IgD-negative memory B cell (primary cell): ENCODE measurements at regions not wholly inside any gene's neighbourhood (a gene's known extent, or its start where the extent isn't known, plus 50 kb on each side); places are given as distances from the start of the nearest gene placed in this dataset.

ENCODE experiments used
- H3K27ac Mint-ChIP-seq, 3 donors: one replicate each; pipeline ENCODE4 v1.8.0; 2020 to 2022; ENCODE audit warnings: mild to moderate bottlenecking in 3 of 3, mixed read lengths in 3 of 3, moderate library complexity in 1 of 3
- H3K27me3 Mint-ChIP-seq: one replicate; pipeline ENCODE4 v1.8.0; 2021; ENCODE audit warnings: mixed read lengths
- H3K36me3 Mint-ChIP-seq: one replicate; pipeline ENCODE4 v1.8.0; 2020; ENCODE audit warnings: mild to moderate bottlenecking, mixed read lengths
- H3K4me1 Mint-ChIP-seq, 3 donors: one replicate each; pipeline ENCODE4 v1.8.0; 2020 to 2022; ENCODE audit warnings: mixed read lengths in 3 of 3, mild to moderate bottlenecking in 1 of 3
- H3K4me3 Mint-ChIP-seq, 4 donors: one replicate each; pipeline ENCODE4 v1.8.0; 2020 to 2022; ENCODE audit warnings: mild to moderate bottlenecking in 4 of 4, mixed read lengths in 4 of 4, moderate library complexity in 3 of 4
- H3K9me3 Mint-ChIP-seq, 3 donors: one replicate each; pipeline ENCODE4 v1.8.0; 2020 to 2021; ENCODE audit warnings: mixed read lengths in 3 of 3, mild to moderate bottlenecking in 1 of 3

- no peaks in the 10 kb centered on the region for H3K4me1 Mint-ChIP-seq
- H3K36me3 Mint-ChIP-seq, result no peaks in the 10 kb centered on the region
- no peak overlapping the region for H3K27ac Mint-ChIP-seq
- no peaks in the 10 kb centered on the region for H3K27me3 Mint-ChIP-seq
- peaks cover 0 to 4% (median 0%) of the 10 kb centered on the region in 3 donors for H3K9me3 Mint-ChIP-seq
- H3K4me3 Mint-ChIP-seq, result no peak overlapping the region
Observed at GRCh38 chr7:53776323-53776722, 740.9 kb downstream of the POM121L12 start.

- Mint-ChIP-seq H3K36me3 (no peaks in the 10 kb centered on the region), H3K27me3 (no peaks in the 10 kb centered on the region), H3K4me3 (no peak overlapping the region), H3K27ac (no peak overlapping the region), H3K9me3 (peaks cover 5 to 22% (median 8%) of the 10 kb centered on the region in 3 donors), H3K4me1 (no peaks in the 10 kb centered on the region)
Observed at GRCh38 chr7:53789741-53790140, 752.4 kb upstream of the VSTM2A start.

GRCh38 chr7:53794816-53795215, 747.4 kb upstream of the VSTM2A start:
- Mint-ChIP-seq H3K27me3 (no peaks in the 10 kb centered on the region), H3K4me1 (no peaks in the 10 kb centered on the region), H3K9me3 (peaks cover 0 to 11% (median 9%) of the 10 kb centered on the region in 3 donors), H3K4me3 (no peak overlapping the region), H3K27ac (no peak overlapping the region), H3K36me3 (no peaks in the 10 kb centered on the region)

GRCh38 chr7:53800746-53801145, 741.4 kb upstream of the VSTM2A start:
- H3K4me3 Mint-ChIP-seq, result no peak overlapping the region
- H3K9me3 Mint-ChIP-seq, result peaks cover 5 to 6% (median 6%) of the 10 kb centered on the region in 3 donors
- no peak overlapping the region for H3K27ac Mint-ChIP-seq
- no peaks in the 10 kb centered on the region for H3K36me3 Mint-ChIP-seq
- no peaks in the 10 kb centered on the region for H3K4me1 Mint-ChIP-seq
- H3K27me3 Mint-ChIP-seq, result no peaks in the 10 kb centered on the region

- peaks cover 4 to 6% (median 5%) of the 10 kb centered on the region in 3 donors for H3K9me3 Mint-ChIP-seq
- H3K27ac Mint-ChIP-seq, result no peak overlapping the region
- no peaks in the 10 kb centered on the region for H3K36me3 Mint-ChIP-seq
- no peaks in the 10 kb centered on the region for H3K4me1 Mint-ChIP-seq
- no peaks in the 10 kb centered on the region for H3K27me3 Mint-ChIP-seq
- H3K4me3 Mint-ChIP-seq, result no peak overlapping the region
Observed at GRCh38 chr7:53806119-53806518, 736.1 kb upstream of the VSTM2A start.

- no peak overlapping the region for H3K27ac Mint-ChIP-seq
- H3K4me1 Mint-ChIP-seq, result no peaks in the 10 kb centered on the region
- no peaks in the 10 kb centered on the region for H3K27me3 Mint-ChIP-seq
- H3K4me3 Mint-ChIP-seq, result peak overlapping the region in 1 of 4 donors; percentile 71
- H3K36me3 Mint-ChIP-seq, result no peaks in the 10 kb centered on the region
- H3K9me3 Mint-ChIP-seq, result peaks cover 0 to 22% (median 14%) of the 10 kb centered on the region in 3 donors
Observed at GRCh38 chr7:53811555-53812079, 730.6 kb upstream of the VSTM2A start.

GRCh38 chr7:53812135-53812534, 730.0 kb upstream of the VSTM2A start:
- H3K36me3 Mint-ChIP-seq, result no peaks in the 10 kb centered on the region
- H3K27me3 Mint-ChIP-seq, result no peaks in the 10 kb centered on the region
- peaks cover 0 to 2% (median 0%) of the 10 kb centered on the region in 3 donors for H3K4me1 Mint-ChIP-seq
- H3K9me3 Mint-ChIP-seq, result peaks cover 0 to 22% (median 12%) of the 10 kb centered on the region in 3 donors
- H3K4me3 Mint-ChIP-seq, result no peak overlapping the region
- no peak overlapping the region for H3K27ac Mint-ChIP-seq

GRCh38 chr7:53835301-53835700, 706.9 kb upstream of the VSTM2A start:
- no peak overlapping the region for H3K27ac Mint-ChIP-seq
- no peaks in the 10 kb centered on the region for H3K36me3 Mint-ChIP-seq
- no peaks in the 10 kb centered on the region for H3K4me1 Mint-ChIP-seq
- peaks cover 1 to 31% (median 8%) of the 10 kb centered on the region in 3 donors for H3K9me3 Mint-ChIP-seq
- no peak overlapping the region for H3K4me3 Mint-ChIP-seq
- no peaks in the 10 kb centered on the region for H3K27me3 Mint-ChIP-seq

GRCh38 chr7:53877688-53878087, 664.5 kb upstream of the VSTM2A start:
- Mint-ChIP-seq H3K36me3 (no peaks in the 10 kb centered on the region), H3K9me3 (peaks cover 3 to 24% (median 4%) of the 10 kb centered on the region in 3 donors), H3K27ac (no peak overlapping the region), H3K4me1 (no peaks in the 10 kb centered on the region), H3K27me3 (no peaks in the 10 kb centered on the region), H3K4me3 (no peak overlapping the region)

GRCh38 chr7:53900856-53901528, 641.2 kb upstream of the VSTM2A start:
- no peak overlapping the region for H3K27ac Mint-ChIP-seq
- H3K9me3 Mint-ChIP-seq, result peaks cover 4 to 29% (median 7%) of the 10 kb centered on the region in 3 donors
- H3K4me3 Mint-ChIP-seq, result no peak overlapping the region
- H3K4me1 Mint-ChIP-seq, result no peaks in the 10 kb centered on the region
- H3K27me3 Mint-ChIP-seq, result no peaks in the 10 kb centered on the region
- H3K36me3 Mint-ChIP-seq, result no peaks in the 10 kb centered on the region

- Mint-ChIP-seq H3K4me3 (no peak overlapping the region), H3K27ac (no peak overlapping the region)
Observed at GRCh38 chr7:53904355-53904754, 637.8 kb upstream of the VSTM2A start.

GRCh38 chr7:53917637-53918036, 624.5 kb upstream of the VSTM2A start:
- Mint-ChIP-seq H3K27me3 (no peaks in the 10 kb centered on the region), H3K36me3 (no peaks in the 10 kb centered on the region), H3K27ac (no peak overlapping the region), H3K4me3 (no peak overlapping the region), H3K4me1 (no peaks in the 10 kb centered on the region), H3K9me3 (peaks cover 4 to 18% (median 11%) of the 10 kb centered on the region in 3 donors)

More at GRCh38 chr7:53904355-53904754, 637.8 kb upstream of the VSTM2A start:
- Mint-ChIP-seq H3K4me1 (no peaks in the 10 kb centered on the region), H3K36me3 (peaks cover 2% of the 10 kb centered on the region), H3K9me3 (peaks cover 0 to 20% (median 11%) of the 10 kb centered on the region in 3 donors), H3K27me3 (no peaks in the 10 kb centered on the region)

- Mint-ChIP-seq H3K27me3 (no peaks in the 10 kb centered on the region), H3K4me3 (no peak overlapping the region), H3K9me3 (peaks cover 3 to 19% (median 6%) of the 10 kb centered on the region in 3 donors), H3K4me1 (no peaks in the 10 kb centered on the region), H3K27ac (no peak overlapping the region), H3K36me3 (no peaks in the 10 kb centered on the region)
Observed at GRCh38 chr7:53920011-53920410, 622.2 kb upstream of the VSTM2A start.

- H3K4me1 Mint-ChIP-seq, result no peaks in the 10 kb centered on the region
- no peak overlapping the region for H3K27ac Mint-ChIP-seq
- no peaks in the 10 kb centered on the region for H3K36me3 Mint-ChIP-seq
- no peak overlapping the region for H3K4me3 Mint-ChIP-seq
- H3K27me3 Mint-ChIP-seq, result no peaks in the 10 kb centered on the region
- H3K9me3 Mint-ChIP-seq, result peaks cover 2 to 14% (median 8%) of the 10 kb centered on the region in 3 donors
Observed at GRCh38 chr7:53940483-53940882, 601.7 kb upstream of the VSTM2A start.

- Mint-ChIP-seq H3K27ac (no peak overlapping the region), H3K9me3 (peaks cover 5 to 14% (median 6%) of the 10 kb centered on the region in 3 donors), H3K4me3 (no peak overlapping the region)
Observed at GRCh38 chr7:53947732-53948131, 594.4 kb upstream of the VSTM2A start.

GRCh38 chr7:53965716-53966115, 576.5 kb upstream of the VSTM2A start:
- peaks cover 0 to 6% (median 0%) of the 10 kb centered on the region in 3 donors for H3K9me3 Mint-ChIP-seq
- no peaks in the 10 kb centered on the region for H3K4me1 Mint-ChIP-seq
- no peak overlapping the region for H3K27ac Mint-ChIP-seq
- H3K4me3 Mint-ChIP-seq, result no peak overlapping the region
- H3K27me3 Mint-ChIP-seq, result no peaks in the 10 kb centered on the region
- H3K36me3 Mint-ChIP-seq, result no peaks in the 10 kb centered on the region

More at GRCh38 chr7:53947732-53948131, 594.4 kb upstream of the VSTM2A start:
- Mint-ChIP-seq H3K27me3 (no peaks in the 10 kb centered on the region), H3K4me1 (no peaks in the 10 kb centered on the region), H3K36me3 (no peaks in the 10 kb centered on the region)
